Tibial nerve (tissue), 4 donors: ENCODE measurements at regions not wholly inside any gene's neighbourhood (a gene's known extent, or its start where the extent isn't known, plus 50 kb on each side); places are given as distances from the start of the nearest gene placed in this dataset.

Source experiments
- CTCF ChIP-seq, 5 experiments: fragments of 200-600 bp in 3 of 5; fragments of 450-650 bp in 2 of 5; sonication (generic) in 3 of 5; IDR thresholded peaks; one replicate each; pipeline ENCODE4 v1.5.1; 2016 to 2019; ENCODE audit warnings: antibody characterized with exemption in 5 of 5, mild to moderate bottlenecking in 3 of 5, moderate library complexity in 2 of 5
- EP300 ChIP-seq, 2 donors: sonication (generic); formaldehyde crosslinking; IDR thresholded peaks; one replicate each; pipeline ENCODE4 v1.6.1; 2017; ENCODE audit warnings: antibody characterized with exemption in 2 of 2, mild to moderate bottlenecking in 1 of 2
- POLR2A ChIP-seq, 2 donors: fragments of 450-650 bp; IDR thresholded peaks; one replicate each; pipeline ENCODE4 v1.6.1; 2017; ENCODE audit warnings: antibody characterized with exemption in 2 of 2, mild to moderate bottlenecking in 2 of 2, moderate library complexity in 2 of 2

GRCh38 chr11:11056316-11056715 lies 198.5 kb upstream of the ZBED5 start:
- TF ChIP-seq CTCF (IDR thresholded peaks at IDR 0.05), result no peak
- no peak for TF ChIP-seq POLR2A (IDR thresholded peaks at IDR 0.05)
- TF ChIP-seq EP300 (IDR thresholded peaks at IDR 0.05), result no peak
